B cell (primary cell): ENCODE measurements at regions not wholly inside any gene's neighbourhood (a gene's known extent, or its start where the extent isn't known, plus 50 kb on each side); places are given as distances from the start of the nearest gene placed in this dataset.

Experiments used
- ATAC-seq: fragments of 200-7000 bp; cut with Tn5 transposase; one replicate; pipeline ENCODE4 v1.10.0; 2021; ENCODE audit warnings: low read depth, mild to moderate bottlenecking, moderate number of reproducible peaks, moderate library complexity
- CTCF ChIA-PET: fragments of 350-600 bp; sonication (Branson Sonifier 250); formaldehyde crosslinking; loops from one replicate; lab custom pipeline; 2021; ENCODE audit warnings: antibody characterized with exemption, inconsistent platforms; lab: Charles Lee
- POLR2A ChIA-PET: fragments of 350-600 bp; sonication (Branson Sonifier 250); formaldehyde crosslinking; loops from one replicate; lab custom pipeline; 2021; ENCODE audit warnings: antibody characterized with exemption; lab: Charles Lee
- DNase-seq: peaks from one replicate; pipeline ENCODE4 v3.0.0; 2013
- H2AFZ ChIP-seq: 2 replicates; pipeline ENCODE4 v1.6.1; 2012; ENCODE audit warnings: mild to moderate bottlenecking, low read depth, low read length; ENCODE audit not compliant: insufficient read depth, poor library complexity, severe bottlenecking
- H3K27ac ChIP-seq, 2 donors: 1 replicate in 1 of 2; 2 replicates in 1 of 2; pipeline ENCODE4 v1.5.1; 2012 to 2013; ENCODE audit warnings: low read length in 2 of 2, mild to moderate bottlenecking in 2 of 2, moderate library complexity in 1 of 2
- H3K27me3 ChIP-seq, 4 experiments: fragments of 200-600 bp in 1 of 4; sonication (generic) in 1 of 4; replicated peaks in 1 of 4; 1 replicate in 2 of 4; 2 replicates in 2 of 4; pipeline versions ENCODE4 v1.6.1 to v1.7.0; 2013 to 2016; ENCODE audit warnings: low read length in 3 of 4, mild to moderate bottlenecking in 2 of 4, mixed read lengths in 1 of 4, moderate library complexity in 1 of 4; ENCODE audit not compliant: insufficient read depth in 4 of 4, control insufficient read depth in 3 of 4; ENCODE audit errors: control extremely low read depth in 1 of 4
- H3K36me3 ChIP-seq, 2 experiments: replicated peaks in 1 of 2; 1 replicate in 1 of 2; 2 replicates in 1 of 2; pipeline versions ENCODE4 v1.6.1 to v1.7.1; 2013; ENCODE audit warnings: low read length in 1 of 2; ENCODE audit not compliant: insufficient read depth in 2 of 2, control insufficient read depth in 1 of 2; ENCODE audit errors: control extremely low read depth in 1 of 2, extremely low read depth in 1 of 2
- H3K4me1 ChIP-seq, 2 donors: fragments of 200-600 bp in 1 of 2; sonication (generic) in 1 of 2; 1 replicate in 1 of 2; 2 replicates in 1 of 2; pipeline versions ENCODE4 v1.5.1 to v1.6.1; 2013 to 2017; ENCODE audit warnings: low read length in 2 of 2; ENCODE audit not compliant: control insufficient read depth in 2 of 2, insufficient read depth in 2 of 2
- H3K4me2 ChIP-seq: replicated peaks from 2 replicates; pipeline ENCODE3; 2012; ENCODE audit warnings: mild to moderate bottlenecking, low read depth, low read length; ENCODE audit not compliant: poor library complexity, severe bottlenecking
- H3K4me3 ChIP-seq, 5 experiments: fragments of 200-600 bp in 1 of 5; sonication (generic) in 1 of 5; 1 replicate in 3 of 5; 2 replicates in 2 of 5; pipeline versions ENCODE4 v1.5.1 to v1.7.0; 2011 to 2016; ENCODE audit warnings: low read length in 4 of 5, mild to moderate bottlenecking in 4 of 5, low read depth in 2 of 5, control low read depth in 1 of 5, moderate library complexity in 1 of 5; ENCODE audit not compliant: insufficient read depth in 1 of 5; ENCODE audit errors: control extremely low read depth in 1 of 5, extremely low read depth in 1 of 5
- H3K79me2 ChIP-seq: fragments of 200-600 bp; sonication (generic); one replicate; pipeline ENCODE4 v1.6.0; 2016; ENCODE audit warnings: low read length; ENCODE audit not compliant: control insufficient read depth, insufficient read depth
- H3K9ac ChIP-seq: fragments of 200-600 bp; sonication (generic); 2 replicates; pipeline ENCODE4 v1.6.1; 2017; ENCODE audit warnings: mild to moderate bottlenecking, low read length, moderate library complexity
- H3K9me3 ChIP-seq, 3 donors: one replicate each; pipeline versions ENCODE4 v1.6.1 to v1.7.1; 2013; ENCODE audit warnings: low read length in 2 of 3; ENCODE audit not compliant: control insufficient read depth in 2 of 3, insufficient read depth in 1 of 3; ENCODE audit errors: control extremely low read depth in 1 of 3
- H4K20me1 ChIP-seq: 2 replicates; pipeline ENCODE4 v1.6.0; 2012; ENCODE audit warnings: mild to moderate bottlenecking, low read length; ENCODE audit not compliant: insufficient read depth, control insufficient read depth, poor library complexity, severe bottlenecking
- H3K27ac Mint-ChIP-seq: one replicate; pipeline ENCODE4 v1.8.0; 2021; ENCODE audit warnings: mixed read lengths
- H3K27me3 Mint-ChIP-seq: one replicate; pipeline ENCODE4 v1.8.0; 2021; ENCODE audit warnings: mixed read lengths
- H3K4me1 Mint-ChIP-seq: one replicate; pipeline ENCODE4 v1.8.0; 2021; ENCODE audit warnings: mixed read lengths
- H3K4me3 Mint-ChIP-seq: one replicate; pipeline ENCODE4 v1.8.0; 2021; ENCODE audit warnings: mixed read lengths
- H3K9me3 Mint-ChIP-seq: one replicate; pipeline ENCODE4 v1.8.0; 2022; ENCODE audit warnings: mixed read lengths; ENCODE audit not compliant: insufficient read depth
- CTCF ChIP-seq: fragments of 200-600 bp; IDR thresholded peaks from one replicate; pipeline ENCODE4 v1.8.0; 2022; ENCODE audit warnings: antibody characterized with exemption, mild to moderate bottlenecking
- EZH2 ChIP-seq: IDR thresholded peaks from 2 replicates; pipeline ENCODE4 v1.6.1; 2012; ENCODE audit warnings: borderline replicate concordance, low read depth, mild to moderate bottlenecking, moderate library complexity, low read length; ENCODE audit not compliant: insufficient read depth, poor library complexity, severe bottlenecking
- WGBS: methylation state at CpG from one replicate; pipeline ENCODE4 v1.1.5; 2013; ENCODE audit warnings: missing lambda C conversion rate; ENCODE audit not compliant: insufficient coverage; 5-methylcytosine and 5-hydroxymethylcytosine counted together
- intact Hi-C: fragments of 100-400 bp; cut with micrococcal nuclease; formaldehyde crosslinking; loops from one replicate; pipeline ENCODE4 v1.10.0; 2022

- intact Hi-C loops, result no loop called here
- ATAC-seq, result no peak
- no peaks in the 10 kb centered on the region for H3K79me2 ChIP-seq
- ChIA-PET CTCF (no interaction called here), POLR2A (no interaction called here)
- Mint-ChIP-seq H3K4me1 (no peaks in the 10 kb centered on the region), H3K27me3 (no peaks in the 10 kb centered on the region), H3K4me3 (no peak overlapping the region), H3K9me3 (no peaks in the 10 kb centered on the region), H3K27ac (no peak overlapping the region)
- no peak for DNase-seq
- H3K27me3 ChIP-seq, result no peaks in the 10 kb centered on the region
- H2AFZ ChIP-seq, result no peak overlapping the region
- H3K4me3 ChIP-seq, result no peak overlapping the region
- no peak overlapping the region for H3K9ac ChIP-seq
- no peak overlapping the region for H3K27ac ChIP-seq
- no peaks in the 10 kb centered on the region for H3K4me1 ChIP-seq
- H4K20me1 ChIP-seq, result no peaks in the 10 kb centered on the region
- no peaks in the 10 kb centered on the region for H3K36me3 ChIP-seq
- no peak overlapping the region for H3K4me2 ChIP-seq
- no peak for TF ChIP-seq CTCF
- no peak for TF ChIP-seq EZH2
- no peaks in the 10 kb centered on the region for H3K9me3 ChIP-seq
- 86% methylated on average over 1 of the region's 1 CpG for WGBS
Observed at GRCh38 chr1:97999320-97999719, 78.5 kb upstream of the DPYD start.

- no peaks in the 10 kb centered on the region for H3K27me3 Mint-ChIP-seq
- no peak for ATAC-seq
Observed at GRCh38 chr1:97996880-97997279, 76.0 kb upstream of the DPYD start.

More at GRCh38 chr1:97996880-97997279, 76.0 kb upstream of the DPYD start:
- no peak overlapping the region for H3K27ac Mint-ChIP-seq
- no peaks in the 10 kb centered on the region for H3K27me3 ChIP-seq
- no peaks in the 10 kb centered on the region for H3K79me2 ChIP-seq
- intact Hi-C loops, result no loop called here
- H3K4me3 Mint-ChIP-seq, result no peak overlapping the region
- no peak overlapping the region for H3K9ac ChIP-seq
- no peak overlapping the region for H2AFZ ChIP-seq
- TF ChIP-seq CTCF (no peak), EZH2 (no peak)
- no peaks in the 10 kb centered on the region for H3K36me3 ChIP-seq
- no peak for DNase-seq
- H3K4me2 ChIP-seq, result no peak overlapping the region
- no peaks in the 10 kb centered on the region for H3K9me3 ChIP-seq
- no peaks in the 10 kb centered on the region for H3K4me1 Mint-ChIP-seq
- POLR2A ChIA-PET, result no interaction called here
- no peaks in the 10 kb centered on the region for H3K9me3 Mint-ChIP-seq
- H3K4me1 ChIP-seq, result no peaks in the 10 kb centered on the region
- H3K4me3 ChIP-seq, result no peak overlapping the region
- no peaks in the 10 kb centered on the region for H4K20me1 ChIP-seq
- no peak overlapping the region for H3K27ac ChIP-seq
- CTCF ChIA-PET, result no interaction called here
